ENCODE measurements at regions not wholly inside any gene's neighbourhood (a gene's known extent, or its start where the extent isn't known, plus 50 kb on each side); places are given as distances from the start of the nearest gene placed in this dataset.

- TF ChIP-seq POLR2AphosphoS5 (IDR thresholded peaks at IDR 0.05), result no peak
- TF ChIP-seq, protein P1, sequence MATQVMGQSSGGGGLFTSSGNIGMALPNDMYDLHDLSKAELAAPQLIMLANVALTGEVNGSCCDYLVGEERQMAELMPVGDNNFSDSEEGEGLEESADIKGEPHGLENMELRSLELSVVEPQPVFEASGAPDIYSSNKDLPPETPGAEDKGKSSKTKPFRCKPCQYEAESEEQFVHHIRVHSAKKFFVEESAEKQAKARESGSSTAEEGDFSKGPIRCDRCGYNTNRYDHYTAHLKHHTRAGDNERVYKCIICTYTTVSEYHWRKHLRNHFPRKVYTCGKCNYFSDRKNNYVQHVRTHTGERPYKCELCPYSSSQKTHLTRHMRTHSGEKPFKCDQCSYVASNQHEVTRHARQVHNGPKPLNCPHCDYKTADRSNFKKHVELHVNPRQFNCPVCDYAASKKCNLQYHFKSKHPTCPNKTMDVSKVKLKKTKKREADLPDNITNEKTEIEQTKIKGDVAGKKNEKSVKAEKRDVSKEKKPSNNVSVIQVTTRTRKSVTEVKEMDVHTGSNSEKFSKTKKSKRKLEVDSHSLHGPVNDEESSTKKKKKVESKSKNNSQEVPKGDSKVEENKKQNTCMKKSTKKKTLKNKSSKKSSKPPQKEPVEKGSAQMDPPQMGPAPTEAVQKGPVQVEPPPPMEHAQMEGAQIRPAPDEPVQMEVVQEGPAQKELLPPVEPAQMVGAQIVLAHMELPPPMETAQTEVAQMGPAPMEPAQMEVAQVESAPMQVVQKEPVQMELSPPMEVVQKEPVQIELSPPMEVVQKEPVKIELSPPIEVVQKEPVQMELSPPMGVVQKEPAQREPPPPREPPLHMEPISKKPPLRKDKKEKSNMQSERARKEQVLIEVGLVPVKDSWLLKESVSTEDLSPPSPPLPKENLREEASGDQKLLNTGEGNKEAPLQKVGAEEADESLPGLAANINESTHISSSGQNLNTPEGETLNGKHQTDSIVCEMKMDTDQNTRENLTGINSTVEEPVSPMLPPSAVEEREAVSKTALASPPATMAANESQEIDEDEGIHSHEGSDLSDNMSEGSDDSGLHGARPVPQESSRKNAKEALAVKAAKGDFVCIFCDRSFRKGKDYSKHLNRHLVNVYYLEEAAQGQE (IDR thresholded peaks at IDR 0.05; ENCODE audit: borderline replicate concordance), result no peak
Measured at GRCh38 chr7:85916016-85916415, 727.7 kb upstream of the GRM3 start.
